ENCODE measurements at regions not wholly inside any gene's neighbourhood (a gene's known extent, or its start where the extent isn't known, plus 50 kb on each side); places are given as distances from the start of the nearest gene placed in this dataset.

GRCh38 chrX:76253432-76253831 lies 80.6 kb downstream of the PBDC1 start:
- TF ChIP-seq RCOR1 (IDR thresholded peaks at IDR 0.05; ENCODE audit: insufficient replicate concordance, low read length), result no peak
- peak; percentile 65 for TF ChIP-seq CTCF (conservative IDR thresholded peaks at IDR 0.05; ENCODE audit: low read depth, low read length)

Data from IMR-90 (cell line).